K562 (cell line): ENCODE measurements at regions not wholly inside any gene's neighbourhood (a gene's known extent, or its start where the extent isn't known, plus 50 kb on each side); places are given as distances from the start of the nearest gene placed in this dataset.

Source experiments
- MEF2A ChIP-seq: IDR thresholded peaks from 2 replicates; pipeline ENCODE4 v1.6.1; 2011; ENCODE audit warnings: low read depth, mild to moderate bottlenecking, low read length, moderate library complexity; ENCODE audit not compliant: control insufficient read depth
- NFYB ChIP-seq: IDR thresholded peaks from 2 replicates; pipeline ENCODE4 v1.6.1; 2011; ENCODE audit warnings: mild to moderate bottlenecking, moderate library complexity; ENCODE audit not compliant: insufficient read length; ENCODE audit errors: extremely low read depth
- NR1H2 ChIP-seq: sonication (generic); formaldehyde crosslinking; IDR thresholded peaks from 2 replicates; pipeline ENCODE4 v1.4.0; 2020; ENCODE audit warnings: mild to moderate bottlenecking, missing genetic modification reagents

GRCh38 chr14:106062502-106063272 lies 536.3 kb downstream of the TMEM121 start:
- no peak for TF ChIP-seq MEF2A
- TF ChIP-seq NR1H2 = no peak
- no peak for TF ChIP-seq NFYB
